Uterus (tissue), 3 donors: ENCODE measurements at regions not wholly inside any gene's neighbourhood (a gene's known extent, or its start where the extent isn't known, plus 50 kb on each side); places are given as distances from the start of the nearest gene placed in this dataset.
"Not testable (repeated sequence)": the region's sequence is repeated elsewhere in the genome, so short reads cannot be mapped to it uniquely, and the experiment has no call there.

ENCODE experiments used
- DNase-seq, 2 donors: peaks; one replicate each; pipeline ENCODE4 v3.0.0-alpha.2; 2019 to 2020
- H3K27ac ChIP-seq, 2 donors: fragments of 200-600 bp; sonication (generic); 1 replicate in 1 of 2; 2 replicates in 1 of 2; pipeline ENCODE4 v1.5.1; 2016 to 2018
- H3K27me3 ChIP-seq, 2 donors: fragments of 200-600 bp; sonication (generic); one replicate each; pipeline ENCODE4 v1.5.1; 2018 to 2019; ENCODE audit warnings: control low read depth in 1 of 2
- H3K36me3 ChIP-seq, 2 donors: fragments of 200-600 bp; sonication (generic); one replicate each; pipeline ENCODE4 v1.5.1; 2019; ENCODE audit warnings: control low read depth in 1 of 2
- H3K4me1 ChIP-seq, 2 donors: fragments of 200-600 bp; sonication (generic); one replicate each; pipeline ENCODE4 v1.5.1; 2018 to 2019; ENCODE audit warnings: control low read depth in 1 of 2
- H3K4me3 ChIP-seq, 2 donors: fragments of 200-600 bp; sonication (generic); 1 replicate in 1 of 2; 2 replicates in 1 of 2; pipeline ENCODE4 v1.5.1; 2018 to 2019; ENCODE audit warnings: mild to moderate bottlenecking in 1 of 2
- H3K9me3 ChIP-seq, 2 donors: fragments of 200-600 bp; sonication (generic); one replicate each; pipeline ENCODE4 v1.5.1; 2019; ENCODE audit warnings: control low read depth in 1 of 2
- CTCF ChIP-seq, 4 experiments: fragments of 200-600 bp in 2 of 4; fragments of 450-650 bp in 2 of 4; sonication (generic) in 2 of 4; IDR thresholded peaks; one replicate each; pipeline ENCODE4 v1.5.1; 2016 to 2019; ENCODE audit warnings: antibody characterized with exemption in 4 of 4, mild to moderate bottlenecking in 2 of 4, moderate library complexity in 1 of 4
- POLR2A ChIP-seq, 2 donors: fragments of 450-650 bp; IDR thresholded peaks; one replicate each; pipeline ENCODE4 v1.6.1; 2016; ENCODE audit warnings: antibody characterized with exemption in 2 of 2, mild to moderate bottlenecking in 1 of 2, moderate library complexity in 1 of 2
- intact Hi-C: fragments of 100-400 bp; cut with DNase I; formaldehyde crosslinking; loops from one replicate; pipeline ENCODE4 v1.15.1; 2023; ENCODE audit warnings: low total_unique reads
- donor health status: DM: yes; HTN: yes; CAD: no.

- Histone ChIP-seq H3K4me1 (no peaks in the 10 kb centered on the region), H3K27ac (no peak overlapping the region), H3K9me3 (no peaks in the 10 kb centered on the region), H3K36me3 (no peaks in the 10 kb centered on the region), H3K27me3 (no peaks in the 10 kb centered on the region), H3K4me3 (no peak overlapping the region)
- intact Hi-C loops = no loop called here
- no peak for TF ChIP-seq POLR2A (IDR thresholded peaks at IDR 0.05)
- TF ChIP-seq CTCF (IDR thresholded peaks at IDR 0.05) = no peak
- DNase-seq = no peak
Observed at GRCh38 chr2:128666596-128666995, 347.9 kb upstream of the HS6ST1 start.

GRCh38 chr2:128667391-128667790 is 348.7 kb upstream of the HS6ST1 start:
- Histone ChIP-seq H3K27ac (no peak overlapping the region), H3K4me3 (no peak overlapping the region), H3K27me3 (no peaks in the 10 kb centered on the region), H3K36me3 (no peaks in the 10 kb centered on the region), H3K4me1 (no peaks in the 10 kb centered on the region), H3K9me3 (no peaks in the 10 kb centered on the region)
- intact Hi-C loops = no loop called here
- DNase-seq = no peak
- TF ChIP-seq CTCF (IDR thresholded peaks at IDR 0.05) (no peak), POLR2A (IDR thresholded peaks at IDR 0.05) (no peak)

- intact Hi-C loops = no loop called here
- no peak for DNase-seq
- H3K27ac ChIP-seq = no peak overlapping the region
- no peaks in the 10 kb centered on the region for H3K36me3 ChIP-seq
- no peaks in the 10 kb centered on the region for H3K9me3 ChIP-seq
- H3K27me3 ChIP-seq = no peaks in the 10 kb centered on the region
- TF ChIP-seq CTCF (IDR thresholded peaks at IDR 0.05) (no peak), POLR2A (IDR thresholded peaks at IDR 0.05) (no peak)
- no peaks in the 10 kb centered on the region for H3K4me1 ChIP-seq
- no peak overlapping the region for H3K4me3 ChIP-seq
Observed at GRCh38 chr2:128668946-128669345, 350.3 kb upstream of the HS6ST1 start.

GRCh38 chr2:128670066-128670465 is 351.4 kb upstream of the HS6ST1 start:
- H3K27me3 ChIP-seq = no peaks in the 10 kb centered on the region
- no peak for DNase-seq
- no peaks in the 10 kb centered on the region for H3K4me1 ChIP-seq
- no peaks in the 10 kb centered on the region for H3K9me3 ChIP-seq
- no peak overlapping the region for H3K27ac ChIP-seq
- no peak overlapping the region for H3K4me3 ChIP-seq
- no peaks in the 10 kb centered on the region for H3K36me3 ChIP-seq
- intact Hi-C loops = no loop called here
- no peak for TF ChIP-seq POLR2A (IDR thresholded peaks at IDR 0.05)
- TF ChIP-seq CTCF (IDR thresholded peaks at IDR 0.05) = no peak

GRCh38 chr2:128671981-128672757 is 353.5 kb upstream of the HS6ST1 start:
- intact Hi-C loops, DNase-seq, H3K4me3 ChIP-seq, H3K27ac ChIP-seq, H3K27me3 ChIP-seq, H3K9me3 ChIP-seq, H3K4me1 ChIP-seq, H3K36me3 ChIP-seq: not testable (repeated sequence)

GRCh38 chr2:128679680-128680079 is 361.0 kb upstream of the HS6ST1 start:
- H3K27ac ChIP-seq, H3K27me3 ChIP-seq, H3K36me3 ChIP-seq, H3K9me3 ChIP-seq, H3K4me3 ChIP-seq, H3K4me1 ChIP-seq, DNase-seq, intact Hi-C loops: not testable (repeated sequence)
